Fibroblast of peridontal ligament (primary cell): ENCODE measurements at regions not wholly inside any gene's neighbourhood (a gene's known extent, or its start where the extent isn't known, plus 50 kb on each side); places are given as distances from the start of the nearest gene placed in this dataset.

Experiments used
- DNase-seq: peaks from one replicate; pipeline ENCODE4 v3.0.0-alpha.2; 2010; ENCODE audit errors: extremely low read depth

GRCh38 chr3:31220431-31220830 is 312.3 kb upstream of the STT3B start:
- DNase-seq = no peak

GRCh38 chr3:31223278-31223677 is 309.4 kb upstream of the STT3B start:
- no peak for DNase-seq

GRCh38 chr3:31224936-31225335 is 307.8 kb upstream of the STT3B start:
- no peak for DNase-seq

- no peak for DNase-seq
Observed at GRCh38 chr3:31225923-31226322, 306.8 kb upstream of the STT3B start.

GRCh38 chr3:31226346-31226745 is 306.4 kb upstream of the STT3B start:
- DNase-seq = no peak

GRCh38 chr3:31227131-31227562 is 305.6 kb upstream of the STT3B start:
- no peak for DNase-seq

GRCh38 chr3:31230425-31231223 is 302.1 kb upstream of the STT3B start:
- no peak for DNase-seq

- no peak for DNase-seq
Observed at GRCh38 chr3:31232055-31233025, 300.4 kb upstream of the STT3B start.

- DNase-seq = no peak
Observed at GRCh38 chr3:31234145-31234544, 298.6 kb upstream of the STT3B start.

GRCh38 chr3:31235062-31235700 is 297.5 kb upstream of the STT3B start:
- no peak for DNase-seq

GRCh38 chr3:31237887-31238286 is 294.8 kb upstream of the STT3B start:
- no peak for DNase-seq

GRCh38 chr3:31240013-31240412 is 292.7 kb upstream of the STT3B start:
- DNase-seq = no peak

- no peak for DNase-seq
Observed at GRCh38 chr3:31240466-31240865, 292.3 kb upstream of the STT3B start.

GRCh38 chr3:31240874-31241273 is 291.9 kb upstream of the STT3B start:
- DNase-seq = no peak

GRCh38 chr3:31241533-31241932 is 291.2 kb upstream of the STT3B start:
- DNase-seq = no peak

GRCh38 chr3:31242026-31242960 is 290.4 kb upstream of the STT3B start:
- DNase-seq = no peak

- DNase-seq = no peak
Observed at GRCh38 chr3:31244929-31245817, 287.6 kb upstream of the STT3B start.

- no peak for DNase-seq
Observed at GRCh38 chr3:31246293-31247062, 286.2 kb upstream of the STT3B start.

GRCh38 chr3:31247063-31247447 is 285.7 kb upstream of the STT3B start:
- DNase-seq = no peak
